Esophagus squamous epithelium (tissue), 5 donors: ENCODE measurements at regions not wholly inside any gene's neighbourhood (a gene's known extent, or its start where the extent isn't known, plus 50 kb on each side); places are given as distances from the start of the nearest gene placed in this dataset.
"Not testable (repeated sequence)": the region's sequence is repeated elsewhere in the genome, so short reads cannot be mapped to it uniquely, and the experiment has no call there.

Experiments used
- DNase-seq: peaks from one replicate; lab custom pipeline; 2025; lab: John Stamatoyannopoulos, UW
- H3K27ac ChIP-seq, 4 donors: fragments of 200-600 bp; sonication (generic); one replicate each; pipeline ENCODE4 v1.5.1; 2016 to 2019; ENCODE audit warnings: mild to moderate bottlenecking in 1 of 4
- H3K27me3 ChIP-seq, 4 donors: fragments of 200-600 bp; sonication (generic); 1 replicate in 3 of 4; 2 replicates in 1 of 4; pipeline versions ENCODE4 v1.5.1 to v1.6.0; 2017 to 2021; ENCODE audit warnings: antibody characterized with exemption in 1 of 4
- H3K36me3 ChIP-seq, 3 donors: fragments of 200-600 bp; sonication (generic); one replicate each; pipeline ENCODE4 v1.5.1; 2016 to 2019
- H3K4me1 ChIP-seq, 3 donors: fragments of 200-600 bp; sonication (generic); one replicate each; pipeline ENCODE4 v1.5.1; 2017 to 2019
- H3K4me3 ChIP-seq, 4 donors: fragments of 200-600 bp; sonication (generic); 1 replicate in 3 of 4; 2 replicates in 1 of 4; pipeline ENCODE4 v1.5.1; 2016 to 2019; ENCODE audit warnings: mild to moderate bottlenecking in 2 of 4, moderate library complexity in 1 of 4
- H3K9me3 ChIP-seq, 3 donors: fragments of 200-600 bp; sonication (generic); one replicate each; pipeline ENCODE4 v1.5.1; 2016 to 2019
- POLR2A ChIP-seq, 4 donors: fragments of 450-650 bp; IDR thresholded peaks; one replicate each; pipeline ENCODE4 v1.6.1; 2017; ENCODE audit warnings: antibody characterized with exemption in 4 of 4, mild to moderate bottlenecking in 4 of 4, moderate library complexity in 3 of 4
- WGBS, 2 donors: methylation state at CpG; one replicate each; pipeline ENCODE4 v1.1.5; 2018; 5-methylcytosine and 5-hydroxymethylcytosine counted together
- intact Hi-C: fragments of 100-400 bp; cut with DNase I; formaldehyde crosslinking; loops from one replicate; pipeline ENCODE4 v1.15.0; 2022
- TF ChIP-seq, protein P1 (sequence below), 6 experiments: fragments of 450-650 bp in 4 of 6; fragments of 200-600 bp in 2 of 6; sonication (generic) in 2 of 6; IDR thresholded peaks; one replicate each; pipeline ENCODE4 v1.5.1; 2016 to 2019; ENCODE audit warnings: antibody characterized with exemption in 6 of 6, mild to moderate bottlenecking in 4 of 6, moderate library complexity in 4 of 6
- donor health status: DM: yes; HTN: yes; CAD: no.

DNA sequence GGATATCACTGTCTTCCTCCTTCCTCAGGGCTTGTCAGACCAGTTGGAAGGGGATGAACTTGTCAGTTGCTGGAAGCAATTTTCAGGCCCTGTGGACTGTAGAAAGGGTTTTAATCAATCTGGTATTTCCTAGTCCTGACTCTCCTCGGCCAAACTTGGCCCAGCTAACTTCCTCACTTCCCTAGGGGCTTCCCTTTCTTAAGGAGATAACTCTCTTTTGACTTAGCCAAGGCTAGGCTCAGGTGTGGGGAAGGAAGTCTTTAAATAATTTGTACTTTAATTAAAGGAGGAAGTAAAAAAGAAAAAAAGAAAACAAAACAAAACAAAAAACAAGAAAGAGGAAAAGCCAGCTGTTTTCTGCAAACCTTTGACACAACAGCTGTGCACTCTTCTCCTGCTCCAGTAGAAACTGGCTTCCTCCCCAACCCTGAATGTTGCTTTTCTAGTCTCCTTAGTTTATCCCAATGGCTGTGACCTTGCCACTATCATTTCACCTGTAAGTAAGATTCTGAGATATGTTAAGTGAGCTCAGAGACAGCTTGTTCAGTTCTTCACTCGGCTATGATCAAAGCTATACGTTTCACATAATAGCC, 53.0 kb upstream of the ST3GAL6 start:
- Histone ChIP-seq H3K36me3 (no peaks in the 10 kb centered on the region), H3K4me3 (no peak overlapping the region), H3K9me3 (no peaks in the 10 kb centered on the region), H3K27ac (no peak overlapping the region), H3K4me1 (no peaks in the 10 kb centered on the region), H3K27me3 (no peaks in the 10 kb centered on the region)
- WGBS, 2 donors: 53 to 64% methylated on average over 3 of the region's 3 CpGs
- TF ChIP-seq, protein P1, sequence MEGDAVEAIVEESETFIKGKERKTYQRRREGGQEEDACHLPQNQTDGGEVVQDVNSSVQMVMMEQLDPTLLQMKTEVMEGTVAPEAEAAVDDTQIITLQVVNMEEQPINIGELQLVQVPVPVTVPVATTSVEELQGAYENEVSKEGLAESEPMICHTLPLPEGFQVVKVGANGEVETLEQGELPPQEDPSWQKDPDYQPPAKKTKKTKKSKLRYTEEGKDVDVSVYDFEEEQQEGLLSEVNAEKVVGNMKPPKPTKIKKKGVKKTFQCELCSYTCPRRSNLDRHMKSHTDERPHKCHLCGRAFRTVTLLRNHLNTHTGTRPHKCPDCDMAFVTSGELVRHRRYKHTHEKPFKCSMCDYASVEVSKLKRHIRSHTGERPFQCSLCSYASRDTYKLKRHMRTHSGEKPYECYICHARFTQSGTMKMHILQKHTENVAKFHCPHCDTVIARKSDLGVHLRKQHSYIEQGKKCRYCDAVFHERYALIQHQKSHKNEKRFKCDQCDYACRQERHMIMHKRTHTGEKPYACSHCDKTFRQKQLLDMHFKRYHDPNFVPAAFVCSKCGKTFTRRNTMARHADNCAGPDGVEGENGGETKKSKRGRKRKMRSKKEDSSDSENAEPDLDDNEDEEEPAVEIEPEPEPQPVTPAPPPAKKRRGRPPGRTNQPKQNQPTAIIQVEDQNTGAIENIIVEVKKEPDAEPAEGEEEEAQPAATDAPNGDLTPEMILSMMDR (IDR thresholded peaks at IDR 0.05): no peak
- no peak for TF ChIP-seq POLR2A (IDR thresholded peaks at IDR 0.05)
- no peak for DNase-seq
- intact Hi-C loops: no loop called here

DNA sequence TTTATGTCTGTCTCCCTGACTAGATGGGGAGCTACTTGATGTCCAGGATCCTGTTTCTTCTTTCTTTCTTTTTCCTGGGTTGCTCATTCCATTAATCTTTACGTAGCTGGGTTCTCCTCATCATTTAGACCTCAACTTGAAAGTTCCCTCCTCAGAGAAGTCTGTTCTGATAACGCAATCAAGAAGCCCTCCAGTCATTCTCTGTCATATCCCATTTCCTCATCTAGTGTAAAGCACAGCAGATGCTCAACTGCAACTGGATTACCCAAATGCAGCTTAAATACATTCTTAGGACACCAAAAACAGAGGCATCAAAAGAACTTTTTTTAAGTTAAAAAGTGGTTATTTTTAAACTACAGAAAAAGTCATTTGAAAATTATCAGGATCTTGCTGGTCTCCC, 51.7 kb upstream of the ST3GAL6 start:
- no peak for DNase-seq
- intact Hi-C loops: no loop called here
- H3K27me3 ChIP-seq: no peaks in the 10 kb centered on the region
- 75% methylated on average over 2 of the region's 2 CpGs for WGBS, 2 donors
- H3K4me3 ChIP-seq: no peak overlapping the region
- no peaks in the 10 kb centered on the region for H3K4me1 ChIP-seq
- no peaks in the 10 kb centered on the region for H3K9me3 ChIP-seq
- TF ChIP-seq, protein P1 (IDR thresholded peaks at IDR 0.05): no peak
- no peak for TF ChIP-seq POLR2A (IDR thresholded peaks at IDR 0.05)
- no peaks in the 10 kb centered on the region for H3K36me3 ChIP-seq
- H3K27ac ChIP-seq: no peak overlapping the region

DNA sequence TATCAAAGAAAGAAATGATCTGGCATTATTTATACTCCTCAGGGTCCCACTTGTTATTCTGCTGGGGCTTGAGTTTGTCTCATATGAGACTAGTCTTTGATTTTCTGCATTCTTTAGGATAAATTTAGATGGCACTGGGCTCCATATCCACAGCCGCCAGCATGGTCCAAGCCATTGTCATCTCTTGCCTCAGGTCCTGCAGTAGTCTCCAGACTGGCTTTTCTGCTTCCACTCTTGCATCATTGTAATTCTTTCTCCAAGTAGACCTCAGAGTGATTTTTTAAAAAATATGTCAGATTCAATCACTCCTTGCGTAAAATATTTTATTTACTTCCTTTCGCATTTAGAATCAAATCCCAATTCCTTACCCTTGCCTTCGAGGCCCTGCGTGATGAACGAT, 50.4 kb upstream of the ST3GAL6 start:
- Histone ChIP-seq H3K4me1 (no peaks in the 10 kb centered on the region), H3K36me3 (no peaks in the 10 kb centered on the region), H3K4me3 (no peak overlapping the region), H3K27ac (no peak overlapping the region), H3K27me3 (no peaks in the 10 kb centered on the region), H3K9me3 (no peaks in the 10 kb centered on the region)
- 95% methylated on average over 6 of the region's 6 CpGs for WGBS, 2 donors
- intact Hi-C loops: no loop called here
- DNase-seq: no peak
- TF ChIP-seq POLR2A (IDR thresholded peaks at IDR 0.05): no peak
- TF ChIP-seq, protein P1 (IDR thresholded peaks at IDR 0.05): no peak

DNA sequence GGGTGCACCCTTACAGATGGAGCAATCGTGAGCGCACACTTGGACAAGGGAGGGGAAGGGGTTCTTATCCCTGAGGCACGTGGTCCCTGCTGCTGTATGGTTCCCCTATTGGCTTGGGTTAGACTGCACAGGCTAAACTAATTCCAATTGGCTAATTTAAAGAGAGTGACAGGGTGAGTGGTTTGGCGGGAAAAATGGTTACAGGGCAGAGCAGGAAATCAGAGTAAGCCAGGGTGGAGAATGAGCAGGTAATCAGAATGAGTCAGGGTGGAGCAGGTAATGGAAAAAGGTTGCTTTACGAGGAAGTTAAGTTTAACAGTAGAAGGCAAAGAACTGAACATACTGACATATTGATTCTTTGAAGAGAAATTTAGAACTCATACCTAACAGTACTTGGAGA, 49.8 kb upstream of the ST3GAL6 start:
- 72 to 81% methylated on average over 5 of the region's 5 CpGs for WGBS, 2 donors

More for the DNA sequence above, 49.8 kb upstream of the ST3GAL6 start:
- H3K9me3 ChIP-seq, DNase-seq, H3K27ac ChIP-seq, H3K27me3 ChIP-seq, H3K36me3 ChIP-seq, intact Hi-C loops, H3K4me1 ChIP-seq, H3K4me3 ChIP-seq: not testable (repeated sequence)
